SK-N-SH treated with all-trans-retinoic acid at 6 μM for 48 hours (cell line): ENCODE measurements at regions not wholly inside any gene's neighbourhood (a gene's known extent, or its start where the extent isn't known, plus 50 kb on each side); places are given as distances from the start of the nearest gene placed in this dataset.

Source experiments
- ATAC-seq: fragments of 200-7000 bp; cut with Tn5 transposase; 3 replicates; pipeline ENCODE4 v1.9.1; 2020; ENCODE audit warnings: mild to moderate bottlenecking, moderate library complexity
- ARNTL ChIP-seq: fragments of 450-650 bp; formaldehyde crosslinking; IDR thresholded peaks from 2 replicates; pipeline ENCODE4 v1.5.0; 2020; ENCODE audit warnings: low read depth, mild to moderate bottlenecking, moderate library complexity, borderline replicate concordance
- BACH2 ChIP-seq: fragments of 250-450 bp; sonication (Bioruptor Pico); IDR thresholded peaks from 2 replicates; pipeline ENCODE4 v1.9.0; 2021; ENCODE audit warnings: mild to moderate bottlenecking, borderline replicate concordance
- CREB5 ChIP-seq: fragments of 250-450 bp; sonication (Bioruptor Pico); IDR thresholded peaks from 2 replicates; pipeline ENCODE4 v1.5.1; 2020; ENCODE audit warnings: low read depth, mild to moderate bottlenecking, moderate library complexity
- CSRNP3 ChIP-seq: fragments of 250-450 bp; sonication (Bioruptor Pico); IDR thresholded peaks from 2 replicates; pipeline ENCODE4 v1.5.1; 2021; ENCODE audit warnings: mild to moderate bottlenecking, moderate library complexity
- ESRRG ChIP-seq: fragments of 250-450 bp; sonication (Bioruptor Pico); IDR thresholded peaks from 2 replicates; pipeline ENCODE4 v1.6.1; 2021; ENCODE audit warnings: mild to moderate bottlenecking
- ISL1 ChIP-seq: fragments of 250-450 bp; sonication (Bioruptor Pico); IDR thresholded peaks from 2 replicates; pipeline ENCODE4 v2.1.2; 2022; ENCODE audit warnings: mild to moderate bottlenecking, moderate library complexity
- OSR1 ChIP-seq: fragments of 250-450 bp; sonication (Bioruptor Pico); IDR thresholded peaks from 2 replicates; pipeline ENCODE4 v1.8.0; 2022; ENCODE audit warnings: moderate library complexity, mild to moderate bottlenecking, inconsistent platforms
- PATZ1 ChIP-seq: fragments of 250-450 bp; sonication (Bioruptor Pico); IDR thresholded peaks from 2 replicates; pipeline ENCODE4 v1.8.0; 2020; ENCODE audit warnings: mild to moderate bottlenecking, moderate library complexity, borderline replicate concordance
- POU6F1 ChIP-seq: fragments of 250-450 bp; sonication (Bioruptor Pico); IDR thresholded peaks from 2 replicates; pipeline ENCODE4 v1.8.0; 2021; ENCODE audit warnings: low read depth, mild to moderate bottlenecking, moderate library complexity, borderline replicate concordance
- PPARA ChIP-seq: fragments of 250-450 bp; sonication (Bioruptor Pico); IDR thresholded peaks from 2 replicates; pipeline ENCODE4 v1.5.0; 2020; ENCODE audit warnings: mild to moderate bottlenecking, borderline replicate concordance
- RARB ChIP-seq: fragments of 250-450 bp; sonication (Bioruptor Pico); IDR thresholded peaks from 2 replicates; pipeline ENCODE4 v1.8.0; 2021; ENCODE audit warnings: mild to moderate bottlenecking, moderate library complexity
- SNAI2 ChIP-seq: fragments of 250-450 bp; sonication (Bioruptor Pico); IDR thresholded peaks from 2 replicates; pipeline ENCODE4 v1.5.0; 2020; ENCODE audit warnings: mild to moderate bottlenecking, moderate library complexity
- TCF4 ChIP-seq: fragments of 250-450 bp; sonication (Bioruptor Pico); IDR thresholded peaks from 2 replicates; pipeline ENCODE4 v1.8.0; 2021; ENCODE audit warnings: mild to moderate bottlenecking, moderate library complexity, borderline replicate concordance
- TOX ChIP-seq: fragments of 250-450 bp; sonication (Bioruptor Pico); IDR thresholded peaks from 2 replicates; pipeline ENCODE4 v1.8.0; 2021; ENCODE audit warnings: mild to moderate bottlenecking, moderate library complexity, borderline replicate concordance
- TSHZ2 ChIP-seq: fragments of 250-450 bp; sonication (Bioruptor Pico); IDR thresholded peaks from 2 replicates; pipeline ENCODE4 v1.5.0; 2020; ENCODE audit warnings: mild to moderate bottlenecking, moderate library complexity
- ZC3H10 ChIP-seq: fragments of 250-450 bp; sonication (Bioruptor Pico); IDR thresholded peaks from 2 replicates; pipeline ENCODE4 v1.5.1; 2021; ENCODE audit warnings: mild to moderate bottlenecking, moderate library complexity
- ZFP3 ChIP-seq: fragments of 250-450 bp; sonication (Bioruptor Pico); IDR thresholded peaks from 2 replicates; pipeline ENCODE4 v1.5.0; 2020; ENCODE audit warnings: mild to moderate bottlenecking, moderate library complexity
- ZFP30 ChIP-seq: fragments of 450-650 bp; formaldehyde crosslinking; IDR thresholded peaks from 2 replicates; pipeline ENCODE4 v1.5.0; 2022; ENCODE audit warnings: mild to moderate bottlenecking, moderate library complexity
- ZNF565 ChIP-seq: fragments of 450-650 bp; formaldehyde crosslinking; conservative IDR thresholded peaks from 2 replicates; pipeline ENCODE4 v1.5.0; 2020; ENCODE audit warnings: low read depth, mild to moderate bottlenecking, moderate library complexity
- ZNF70 ChIP-seq: fragments of 450-650 bp; formaldehyde crosslinking; IDR thresholded peaks from 2 replicates; pipeline ENCODE4 v1.5.0; 2020; ENCODE audit warnings: mild to moderate bottlenecking, moderate library complexity
- ZNF8 ChIP-seq: fragments of 450-650 bp; formaldehyde crosslinking; IDR thresholded peaks from 2 replicates; pipeline ENCODE4 v1.5.0; 2020; ENCODE audit warnings: mild to moderate bottlenecking, moderate library complexity

- TF ChIP-seq ISL1 (CRISPR knock-in tag) (no peak), ZFP30 (no peak), TSHZ2 (CRISPR knock-in tag) (no peak), PATZ1 (CRISPR knock-in tag) (no peak), CSRNP3 (CRISPR knock-in tag) (no peak), POU6F1 (CRISPR knock-in tag) (no peak), ARNTL (CRISPR knock-in tag) (no peak)
- ATAC-seq: no peak
Observed at GRCh38 chr4:164021947-164022346, 527.5 kb downstream of the TMA16 start.

- ATAC-seq: no peak
- TF ChIP-seq PATZ1 (CRISPR knock-in tag) (no peak), ZNF70 (CRISPR knock-in tag) (no peak), ZFP3 (CRISPR knock-in tag) (no peak), CREB5 (CRISPR knock-in tag) (no peak), RARB (CRISPR knock-in tag) (no peak), TCF4 (CRISPR knock-in tag) (no peak), PPARA (CRISPR knock-in tag) (no peak), ZNF565 (no peak), SNAI2 (CRISPR knock-in tag) (no peak), ESRRG (CRISPR knock-in tag) (no peak), ZC3H10 (CRISPR knock-in tag) (no peak), ZNF8 (CRISPR knock-in tag) (no peak), BACH2 (CRISPR knock-in tag) (no peak), OSR1 (CRISPR knock-in tag) (no peak), CSRNP3 (CRISPR knock-in tag) (no peak), ARNTL (CRISPR knock-in tag) (no peak), TSHZ2 (CRISPR knock-in tag) (no peak), TOX (CRISPR knock-in tag) (no peak), ZFP30 (no peak)
- TF ChIP-seq, all 23 proteins: peak for 0
Observed at GRCh38 chr4:164023214-164023613, 528.7 kb downstream of the TMA16 start.
